ENCODE measurements at regions not wholly inside any gene's neighbourhood (a gene's known extent, or its start where the extent isn't known, plus 50 kb on each side); places are given as distances from the start of the nearest gene placed in this dataset.
"Not testable (repeated sequence)": the region's sequence is repeated elsewhere in the genome, so short reads cannot be mapped to it uniquely, and the experiment has no call there.

- DNase-seq = no peak
Observed at GRCh38 chr1:166395729-166396128, 228.9 kb upstream of the FAM78B start.

DNA sequence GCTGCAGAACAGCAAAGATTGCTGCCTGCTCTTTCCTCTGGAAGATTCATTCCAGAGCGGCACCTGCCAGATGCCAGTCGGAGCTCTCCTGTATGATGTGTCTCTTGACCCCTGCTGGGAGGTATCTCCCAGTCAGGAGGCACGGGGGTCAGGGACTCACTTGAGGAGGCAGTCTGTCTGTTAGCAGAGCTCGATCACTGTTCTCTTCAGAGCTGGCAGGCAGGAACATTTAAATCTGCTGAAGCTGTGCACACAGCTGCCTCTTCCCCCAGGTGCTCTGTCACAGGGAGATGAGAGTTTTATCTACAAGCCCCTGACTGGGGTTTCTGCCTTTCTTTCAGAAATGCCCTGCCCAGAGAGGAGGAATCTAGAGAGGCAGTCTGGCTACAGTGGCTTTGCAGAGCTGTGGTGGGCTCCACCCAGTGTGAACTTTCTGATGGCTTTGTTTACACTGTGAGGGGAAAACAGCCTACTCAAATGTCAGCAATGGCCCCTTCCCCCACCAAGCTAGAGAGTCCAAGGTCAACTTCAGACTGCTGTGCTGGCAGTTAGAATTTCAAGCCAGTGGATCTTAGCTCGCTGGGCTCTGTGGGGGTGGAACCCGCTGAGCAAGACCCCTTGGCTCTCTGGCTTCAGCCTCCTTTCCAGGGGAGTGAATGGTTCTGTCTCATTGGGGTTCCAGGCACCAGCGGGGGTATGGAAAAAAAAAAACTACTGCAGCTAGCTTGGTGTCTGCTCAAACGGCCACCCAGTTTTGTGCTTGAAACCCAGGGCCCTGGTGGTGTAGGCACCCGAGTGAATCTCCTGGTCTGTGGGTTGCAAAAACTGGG lies 242.7 kb upstream of the FAM78B start:
- not testable (repeated sequence) for DNase-seq

GRCh38 chr1:166410083-166410385 lies 243.2 kb upstream of the FAM78B start:
- DNase-seq = no peak

DNA sequence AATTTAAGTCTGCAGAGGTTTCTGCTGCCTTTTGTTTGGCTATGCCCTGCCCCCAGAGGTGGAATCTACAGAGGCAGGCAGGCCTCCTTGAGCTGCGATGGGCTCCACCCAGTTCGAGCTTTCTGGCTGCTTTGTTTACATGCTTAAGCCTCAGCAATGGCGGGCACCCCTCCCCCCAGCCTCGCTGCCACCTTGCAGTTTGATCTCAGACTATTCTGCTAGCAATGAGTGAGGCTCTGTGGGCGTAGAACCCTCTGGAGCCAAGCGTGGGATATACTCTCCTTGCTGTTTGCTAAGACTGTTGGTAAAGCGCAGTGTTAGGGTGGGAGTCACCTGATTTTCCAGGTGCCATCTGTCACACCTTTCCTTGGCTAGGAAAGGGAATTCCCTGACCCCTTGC lies 250.0 kb upstream of the FAM78B start:
- not testable (repeated sequence) for DNase-seq

DNA sequence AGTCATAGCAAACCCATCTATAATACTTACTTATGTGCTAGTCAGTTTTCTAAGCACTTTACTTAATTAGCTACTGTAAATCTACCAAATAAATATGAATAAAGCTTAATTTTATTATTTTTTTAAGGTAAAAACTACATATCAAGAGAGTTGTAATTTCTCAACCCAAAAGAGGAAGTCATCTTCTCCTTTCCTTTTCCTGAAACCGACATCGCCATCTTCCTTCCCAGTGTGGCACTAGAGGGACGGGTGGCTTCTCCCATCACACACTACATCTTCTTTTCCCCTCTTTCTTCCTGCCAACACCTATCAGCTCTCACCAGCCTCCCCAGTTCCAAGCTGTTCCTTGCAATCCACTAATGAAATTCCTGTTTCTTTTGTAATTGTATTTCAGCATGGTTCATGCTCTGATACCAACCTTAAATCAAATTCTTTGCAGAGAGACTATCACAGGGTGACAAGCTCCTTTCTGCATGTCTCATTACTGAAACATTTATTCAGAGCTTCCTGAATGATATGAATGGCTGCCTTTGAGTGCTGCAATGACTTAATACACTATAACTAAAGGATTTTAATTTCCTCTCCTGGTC lies 251.6 kb upstream of the FAM78B start:
- DNase-seq = no peak

- DNase-seq = not testable (repeated sequence)
Observed at GRCh38 chr1:166422586-166422985, 255.8 kb upstream of the FAM78B start.

DNA sequence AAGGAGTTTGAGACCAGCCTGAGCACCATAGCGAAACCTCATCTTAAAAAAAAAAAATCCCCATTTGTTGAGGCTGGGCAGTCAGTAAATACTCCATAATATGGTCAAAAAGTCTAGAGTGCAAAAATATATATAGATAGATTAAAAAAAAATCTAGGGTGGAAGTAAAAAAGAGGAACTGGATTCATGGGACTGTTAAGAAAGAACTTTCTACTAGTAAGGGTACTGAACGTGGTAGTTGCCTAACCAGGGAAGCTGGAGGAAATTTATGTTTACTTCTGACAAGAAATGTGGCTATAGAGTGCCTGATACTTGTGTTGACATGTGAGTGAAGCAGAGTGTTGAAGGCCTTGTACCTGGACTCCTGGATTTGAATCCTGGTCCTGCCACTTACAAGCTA lies 265.9 kb upstream of the FAM78B start:
- no peak for DNase-seq

- peak; percentile 13 for DNase-seq
Observed at GRCh38 chr1:166433404-166434304, 266.9 kb upstream of the FAM78B start.

GRCh38 chr1:166457700-166458099 lies 290.9 kb upstream of the FAM78B start:
- no peak for DNase-seq

DNA sequence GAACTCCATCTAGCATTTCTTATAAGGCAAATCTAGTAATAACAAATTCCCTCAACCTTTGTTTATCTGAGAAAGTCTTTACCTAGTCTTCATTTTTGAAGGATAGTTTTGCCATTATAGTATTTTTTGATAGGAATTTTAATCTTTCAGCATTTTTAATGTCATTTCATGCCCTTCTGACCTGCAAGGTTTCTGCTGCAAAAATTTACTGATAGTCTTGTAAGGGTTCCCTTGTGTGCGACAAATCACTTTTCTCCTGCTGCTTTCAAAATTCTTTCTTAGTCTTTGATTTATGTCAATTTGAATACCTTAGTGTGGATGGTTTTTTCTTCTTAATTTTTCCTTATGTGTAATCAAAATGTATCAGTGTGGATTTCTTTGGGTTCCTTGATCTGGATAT lies 297.5 kb upstream of the FAM78B start:
- DNase-seq = no peak

GRCh38 chr1:166470014-166470413 lies 303.2 kb upstream of the FAM78B start:
- no peak for DNase-seq

DNA sequence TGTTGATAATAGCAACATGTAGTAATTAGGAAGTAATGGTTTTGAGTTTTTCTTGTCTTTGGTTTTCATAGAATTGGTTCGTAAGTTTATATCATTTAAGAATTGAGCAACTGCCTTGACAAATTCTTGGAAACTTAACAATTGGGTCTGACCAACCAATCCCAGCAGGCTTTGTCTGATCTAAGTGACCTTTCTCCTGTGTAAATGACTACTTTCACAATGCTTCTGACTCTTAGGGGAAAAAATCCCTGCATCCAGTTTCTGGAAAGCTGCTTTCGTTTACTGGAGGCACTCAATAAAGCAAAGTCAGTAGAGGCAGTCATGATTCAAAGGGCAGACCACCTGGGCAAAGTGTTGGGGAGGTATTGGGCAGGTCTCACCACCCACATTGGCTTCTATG lies 303.6 kb upstream of the FAM78B start:
- DNase-seq = no peak

DNA sequence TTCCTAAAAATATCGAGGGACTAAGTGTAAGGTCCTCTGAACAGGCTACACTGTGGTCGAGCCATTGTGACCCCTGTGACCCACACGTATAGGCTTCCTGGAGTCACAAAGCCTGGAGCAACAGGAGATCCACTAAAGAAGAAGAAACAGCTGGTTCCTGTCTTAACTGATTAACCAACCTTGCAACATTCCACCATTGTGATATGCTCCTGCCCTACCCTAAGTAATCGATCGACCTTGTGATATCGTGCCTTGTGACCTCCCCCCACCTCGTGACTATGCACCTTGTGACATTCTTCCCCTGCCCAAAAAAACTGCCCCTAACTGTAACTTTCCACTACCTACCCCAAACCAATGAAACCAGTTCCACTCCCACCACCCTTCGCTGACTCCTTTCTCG lies 304.6 kb upstream of the FAM78B start:
- DNase-seq = no peak

- no peak for DNase-seq
Observed at GRCh38 chr1:166479052-166479631, 312.3 kb upstream of the FAM78B start.

DNA sequence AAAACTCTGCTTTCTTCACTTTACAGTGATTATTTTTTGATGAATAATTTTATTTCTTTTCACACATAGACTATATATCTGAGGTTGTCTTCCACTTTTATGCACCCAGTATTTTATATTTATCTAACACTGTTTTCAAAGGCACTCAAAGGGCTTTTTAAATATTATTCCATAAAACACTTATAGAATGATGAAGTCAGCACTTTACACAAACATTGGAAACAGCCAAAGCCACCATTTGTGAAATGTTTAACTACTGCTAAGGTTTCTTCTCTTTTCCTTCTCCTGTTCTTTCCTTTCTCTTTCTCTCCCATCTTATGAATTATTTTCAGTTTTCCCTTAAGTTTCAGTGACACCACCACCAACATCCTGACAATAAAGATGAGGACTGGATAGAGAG lies 317.7 kb upstream of the FAM78B start:
- DNase-seq = no peak

- no peak for DNase-seq
Observed at GRCh38 chr1:166484871-166485270, 318.1 kb upstream of the FAM78B start.

GRCh38 chr1:166485620-166486019 lies 318.8 kb upstream of the FAM78B start:
- no peak for DNase-seq

- DNase-seq = no peak
Observed at GRCh38 chr1:166488327-166488726, 321.5 kb upstream of the FAM78B start.

DNA sequence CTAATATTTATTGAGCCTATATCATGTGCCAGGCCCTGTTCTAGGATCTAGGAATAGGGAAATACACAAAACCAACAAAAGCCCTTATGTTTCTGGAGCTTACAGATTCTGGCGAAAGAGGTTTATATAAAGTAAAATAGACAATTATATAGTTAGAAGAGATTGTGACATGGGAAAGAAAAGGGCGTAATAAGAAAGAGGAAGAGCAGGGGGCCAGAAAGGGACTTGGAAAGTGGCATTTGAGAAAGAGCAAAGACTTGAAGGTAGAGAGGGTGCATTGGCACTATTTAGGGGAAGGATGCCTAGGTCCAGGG lies 322.5 kb upstream of the FAM78B start:
- no peak for DNase-seq

GRCh38 chr1:166489670-166490436 lies 323.1 kb upstream of the FAM78B start:
- DNase-seq = no peak

DNA sequence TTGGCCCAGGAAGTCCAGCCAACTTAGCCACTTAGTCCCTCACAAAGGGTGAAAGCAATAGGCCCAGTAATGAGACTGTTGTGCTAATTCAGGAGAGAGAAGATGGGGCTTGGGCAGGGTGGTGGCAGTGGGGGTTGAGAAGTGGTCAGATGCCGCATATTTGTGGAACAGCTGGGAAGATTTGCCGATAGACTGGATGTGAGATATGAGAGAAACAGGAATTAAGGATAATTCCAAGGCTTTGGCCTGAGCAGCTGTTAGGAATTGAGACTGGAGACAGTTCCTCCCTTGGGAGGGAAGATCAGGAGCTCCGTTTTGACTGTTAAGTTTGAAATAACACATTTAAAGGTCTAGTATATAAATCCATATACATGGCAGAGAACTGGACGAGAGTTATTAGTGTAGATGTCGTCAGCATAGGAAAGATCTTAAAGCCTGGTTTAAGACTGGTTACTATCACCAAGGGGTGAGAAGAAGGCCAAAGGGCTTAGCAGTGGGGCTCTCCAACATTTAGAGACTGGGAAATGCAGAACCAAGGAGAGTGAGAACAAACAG lies 323.7 kb upstream of the FAM78B start:
- DNase-seq = no peak

GRCh38 chr1:166493765-166494164 lies 327.0 kb upstream of the FAM78B start:
- DNase-seq = not testable (repeated sequence)

DNA sequence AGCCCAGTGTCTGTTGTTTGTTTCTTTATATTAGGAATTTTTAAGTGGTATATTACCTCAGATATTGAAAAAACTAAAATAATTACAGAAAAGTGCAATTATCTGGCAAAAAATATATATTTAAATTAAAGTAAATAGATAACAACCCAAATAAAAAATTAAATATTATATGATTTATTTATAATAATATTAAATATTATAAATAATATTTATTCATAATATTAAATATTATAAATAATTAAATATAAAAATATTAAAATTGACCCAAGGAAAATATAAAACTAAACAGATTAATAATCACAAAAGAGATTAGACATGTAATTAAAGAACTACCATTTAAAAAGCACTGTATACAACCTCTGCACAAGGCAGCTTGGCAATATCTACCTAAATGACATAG lies 331.9 kb upstream of the POGK start:
- DNase-seq = no peak

Measured in DMS 273 treated with DMSO at 0.1 percent for 48 hours (cell line).